GM18507 (cell line): ENCODE measurements at regions not wholly inside any gene's neighbourhood (a gene's known extent, or its start where the extent isn't known, plus 50 kb on each side); places are given as distances from the start of the nearest gene placed in this dataset.

Source experiments
- DNase-seq: peaks from one replicate; pipeline ENCODE4 v3.0.0; 2011; ENCODE audit warnings: low read depth; ENCODE audit not compliant: insufficient read length; ENCODE audit errors: extremely low spot score
- FAIRE-seq: peaks from 2 replicates; lab custom pipeline; 2011; peaks lifted over from hg19 to GRCh38; lab: Jason Lieb, UNC

GRCh38 chr4:156228676-156229075, 275.0 kb upstream of the CTSO start:
- FAIRE-seq (no peak), DNase-seq (no peak)

DNA sequence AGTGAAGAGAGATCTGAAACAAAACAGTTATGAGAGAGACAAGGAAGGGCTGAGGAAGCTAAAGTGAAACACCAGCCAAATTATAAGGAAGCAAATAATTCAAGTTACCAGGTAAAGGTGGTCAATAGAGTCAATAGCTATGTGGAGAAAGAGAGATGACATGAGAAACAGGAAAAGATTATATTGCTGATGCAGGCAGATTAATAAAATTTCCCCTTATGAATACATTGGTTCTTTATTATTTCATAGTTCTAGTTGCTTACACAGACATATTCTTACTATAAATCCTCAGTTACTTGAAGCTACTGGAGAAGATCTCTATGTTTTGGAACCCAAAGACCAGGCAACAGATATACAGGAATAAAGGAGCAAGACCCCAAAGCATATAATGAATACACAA, 273.7 kb upstream of the CTSO start:
- no peak for FAIRE-seq
- no peak for DNase-seq

GRCh38 chr4:156223985-156224384, 270.3 kb upstream of the CTSO start:
- no peak for FAIRE-seq
- DNase-seq = no peak

DNA sequence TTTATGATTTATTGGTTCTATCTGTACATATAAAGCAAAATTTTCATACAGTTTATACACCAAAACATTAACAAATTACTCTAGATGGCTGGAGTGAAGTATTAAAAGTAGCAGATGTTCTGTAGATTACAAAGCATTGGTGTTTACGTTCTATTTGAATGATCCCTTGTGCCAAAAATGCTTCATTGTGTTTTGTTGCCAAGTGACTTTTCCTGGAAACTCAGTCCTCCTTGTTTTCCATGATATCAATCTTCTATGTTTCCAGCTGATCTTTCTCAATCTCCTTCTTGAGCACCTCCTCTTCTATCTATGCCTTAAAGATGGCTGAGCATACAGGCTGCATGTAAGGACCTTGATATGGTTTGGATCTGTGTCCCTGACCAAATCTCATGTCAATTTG, 263.6 kb upstream of the CTSO start:
- no peak for FAIRE-seq
- no peak for DNase-seq

- FAIRE-seq (peak; percentile 9), DNase-seq (no peak)
Measured at GRCh38 chr4:156201050-156201449, 247.4 kb upstream of the CTSO start.

GRCh38 chr4:156198511-156198910, 244.8 kb upstream of the CTSO start:
- FAIRE-seq (no peak), DNase-seq (no peak)

GRCh38 chr4:156197216-156197615, 243.6 kb upstream of the CTSO start:
- DNase-seq = no peak
- FAIRE-seq = no peak

- DNase-seq (no peak), FAIRE-seq (no peak)
Measured at GRCh38 chr4:156196722-156197121, 243.1 kb upstream of the CTSO start.

- DNase-seq (peak; percentile 4), FAIRE-seq (peak; percentile 62)
Measured at GRCh38 chr4:156195914-156196313, 242.2 kb upstream of the CTSO start.

GRCh38 chr4:156194896-156195295, 241.2 kb upstream of the CTSO start:
- FAIRE-seq = no peak
- no peak for DNase-seq

DNA sequence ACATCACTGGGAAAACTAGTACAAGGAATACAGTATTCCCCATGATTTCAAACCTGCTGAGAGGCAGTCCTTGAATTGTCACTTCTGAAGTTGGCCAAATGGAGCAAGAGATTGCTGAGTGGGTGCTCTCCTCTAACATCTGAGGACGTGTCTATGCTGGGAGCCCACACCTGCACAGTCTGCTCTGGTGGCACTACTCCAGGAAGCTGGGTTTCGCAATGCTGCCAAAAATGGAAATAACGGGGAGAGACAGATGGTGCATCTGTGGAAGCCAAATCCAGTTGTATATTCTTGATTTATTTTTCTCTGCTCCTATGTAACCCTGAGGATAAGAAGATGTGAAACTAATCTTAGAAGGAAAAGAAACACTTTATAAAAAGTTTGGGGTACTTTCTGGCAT, 240.1 kb upstream of the CTSO start:
- no peak for DNase-seq
- peak; percentile 29 for FAIRE-seq

- FAIRE-seq = no peak
- DNase-seq = no peak
Measured at GRCh38 chr4:156193106-156193505, 239.4 kb upstream of the CTSO start.

DNA sequence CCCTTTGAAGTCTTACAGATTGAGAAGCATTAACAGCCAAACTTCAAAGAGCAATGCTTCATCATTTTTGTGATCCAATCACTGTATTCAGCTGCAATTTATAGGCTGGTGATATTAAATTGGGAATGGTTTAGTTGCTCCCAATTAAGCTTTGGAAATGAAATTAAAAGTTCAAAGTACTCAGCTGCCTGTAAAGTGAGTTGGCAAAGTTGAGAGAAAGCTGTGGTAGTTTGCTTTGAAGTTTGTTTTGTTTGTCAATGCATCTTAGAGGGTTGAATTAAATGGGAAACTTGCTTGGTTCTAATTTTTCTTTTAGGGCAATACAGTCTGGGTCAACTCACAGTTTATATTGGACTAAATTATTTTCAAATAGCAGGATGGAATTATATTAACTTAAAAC, 238.4 kb upstream of the CTSO start:
- DNase-seq (no peak), FAIRE-seq (no peak)

DNA sequence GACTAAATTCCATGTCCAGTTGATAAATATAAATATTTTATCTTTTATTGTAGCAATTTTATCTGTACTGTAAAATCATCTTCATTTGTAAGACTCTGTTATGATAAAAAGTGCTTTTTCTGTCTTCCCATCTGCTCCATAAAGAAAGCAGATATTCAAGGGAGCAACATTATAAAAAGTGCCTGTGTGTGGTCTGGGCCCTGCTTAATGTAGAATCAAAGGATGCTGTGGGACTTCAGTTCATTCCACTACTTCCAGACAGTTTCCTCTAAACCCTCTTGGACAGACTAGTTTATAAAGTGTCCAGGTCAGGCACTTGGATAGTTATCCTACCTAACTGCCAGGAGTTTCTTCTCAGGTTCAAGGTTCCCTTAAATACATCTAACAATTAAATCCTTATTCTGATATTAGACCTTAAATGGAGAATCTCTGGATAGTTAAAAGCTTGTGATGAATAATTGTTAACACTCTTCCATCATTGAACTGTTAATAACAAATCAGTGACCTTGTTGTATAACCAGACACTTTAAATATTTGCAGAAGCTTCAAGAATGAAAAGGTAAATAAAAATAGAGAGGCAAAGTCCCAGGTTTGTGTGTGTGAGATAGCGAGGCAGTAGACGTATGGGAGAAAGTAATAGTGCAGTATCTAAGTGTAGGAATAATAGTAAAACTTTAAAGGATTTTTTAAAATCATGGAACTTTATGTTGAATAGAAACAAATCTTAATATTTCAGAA, 237.5 kb upstream of the CTSO start:
- FAIRE-seq (no peak), DNase-seq (no peak)

- DNase-seq = no peak
Measured at GRCh38 chr4:156190615-156191014, 236.9 kb upstream of the CTSO start.

GRCh38 chr4:156188596-156188995, 234.9 kb upstream of the CTSO start:
- no peak for FAIRE-seq
- DNase-seq = no peak

More at GRCh38 chr4:156190615-156191014, 236.9 kb upstream of the CTSO start:
- no peak for FAIRE-seq

DNA sequence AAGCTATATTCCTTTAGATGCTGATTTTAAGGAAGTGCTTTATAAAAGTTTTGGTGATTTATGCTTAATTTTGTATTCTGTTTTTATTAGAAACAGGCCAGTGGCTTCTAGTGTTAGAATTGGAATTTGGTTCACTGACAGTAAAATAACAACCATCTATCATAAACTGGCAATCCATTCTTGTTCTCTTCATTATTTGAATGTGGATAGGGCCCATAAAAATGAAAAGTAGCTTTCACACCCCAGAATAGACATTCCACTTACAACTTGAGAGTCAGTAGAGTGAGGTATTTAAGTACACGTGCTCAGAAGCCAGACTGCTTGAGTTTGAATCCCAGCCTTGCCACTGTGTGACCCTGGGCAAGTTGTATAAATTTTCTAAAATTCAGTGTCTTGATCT, 232.4 kb upstream of the CTSO start:
- no peak for DNase-seq
- FAIRE-seq = no peak

DNA sequence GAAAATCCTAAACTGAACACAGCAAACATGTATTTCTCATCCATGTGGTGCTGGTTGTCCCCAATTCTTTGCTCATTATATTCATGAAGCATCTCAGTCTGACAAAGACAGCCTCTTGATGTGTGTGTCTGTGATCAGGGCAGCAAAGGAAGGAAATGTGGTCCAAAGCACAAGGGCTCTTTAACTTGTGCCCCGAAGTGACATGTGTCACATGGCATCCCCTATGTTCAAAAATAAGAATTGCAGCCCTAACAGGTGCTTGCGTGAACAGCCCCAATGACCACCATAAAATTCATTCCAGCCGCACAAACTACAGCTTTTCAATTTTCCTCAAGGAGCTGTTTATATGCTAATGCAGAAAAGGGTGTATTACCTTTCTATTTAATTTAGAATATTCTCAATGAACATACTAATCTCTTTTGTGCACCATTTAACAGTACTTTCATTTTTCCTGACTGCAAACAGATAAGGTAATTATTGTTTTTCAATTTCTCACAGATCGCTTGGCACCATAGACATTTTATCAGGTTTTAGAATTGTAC, 231.9 kb upstream of the CTSO start:
- DNase-seq (no peak), FAIRE-seq (no peak)

- FAIRE-seq = no peak
- no peak for DNase-seq
Measured at GRCh38 chr4:156182269-156182668, 228.6 kb upstream of the CTSO start.

- no peak for DNase-seq
- FAIRE-seq = no peak
Measured at GRCh38 chr4:156177941-156178340, 224.3 kb upstream of the CTSO start.

GRCh38 chr4:156176896-156177295, 223.2 kb upstream of the CTSO start:
- FAIRE-seq (no peak), DNase-seq (no peak)

GRCh38 chr4:156173937-156174336, 220.3 kb upstream of the CTSO start:
- DNase-seq (no peak), FAIRE-seq (no peak)
